ENCODE measurements at regions not wholly inside any gene's neighbourhood (a gene's known extent, or its start where the extent isn't known, plus 50 kb on each side); places are given as distances from the start of the nearest gene placed in this dataset.

- TF ChIP-seq CTCF (IDR thresholded peaks at IDR 0.05; ENCODE audit: borderline replicate concordance, insufficient read depth, low read depth, low read length) = no peak
Measured at GRCh38 chr10:131534836-131535235, 223.3 kb upstream of the TCERG1L start.

GRCh38 chr10:131536676-131537075, 225.2 kb upstream of the TCERG1L start:
- TF ChIP-seq CTCF (IDR thresholded peaks at IDR 0.05; ENCODE audit: borderline replicate concordance, insufficient read depth, low read depth, low read length) = no peak
- H3K4me3 ChIP-seq (ENCODE audit: low read depth, low read length) = no peak overlapping the region

More at GRCh38 chr10:131534836-131535235, 223.3 kb upstream of the TCERG1L start:
- H3K4me3 ChIP-seq (ENCODE audit: low read depth, low read length) = no peak overlapping the region

- no peak for TF ChIP-seq CTCF (IDR thresholded peaks at IDR 0.05; ENCODE audit: borderline replicate concordance, insufficient read depth, low read depth, low read length)
- no peak overlapping the region for H3K4me3 ChIP-seq (ENCODE audit: low read depth, low read length)
Measured at GRCh38 chr10:131537281-131537680, 225.8 kb upstream of the TCERG1L start.

- no peak overlapping the region for H3K4me3 ChIP-seq (ENCODE audit: low read depth, low read length)
- TF ChIP-seq CTCF (IDR thresholded peaks at IDR 0.05; ENCODE audit: borderline replicate concordance, insufficient read depth, low read depth, low read length) = no peak
Measured at GRCh38 chr10:131544495-131544894, 233.0 kb upstream of the TCERG1L start.

GRCh38 chr10:131546086-131546810, 234.7 kb upstream of the TCERG1L start:
- no peak for TF ChIP-seq CTCF (IDR thresholded peaks at IDR 0.05; ENCODE audit: borderline replicate concordance, insufficient read depth, low read depth, low read length)
- no peak overlapping the region for H3K4me3 ChIP-seq (ENCODE audit: low read depth, low read length)

GRCh38 chr10:131547129-131547799, 235.7 kb upstream of the TCERG1L start:
- no peak overlapping the region for H3K4me3 ChIP-seq (ENCODE audit: low read depth, low read length)
- no peak for TF ChIP-seq CTCF (IDR thresholded peaks at IDR 0.05; ENCODE audit: borderline replicate concordance, insufficient read depth, low read depth, low read length)

GRCh38 chr10:131548176-131548575, 236.7 kb upstream of the TCERG1L start:
- TF ChIP-seq CTCF (IDR thresholded peaks at IDR 0.05; ENCODE audit: borderline replicate concordance, insufficient read depth, low read depth, low read length) = no peak

More at GRCh38 chr10:131548176-131548575, 236.7 kb upstream of the TCERG1L start:
- H3K4me3 ChIP-seq (ENCODE audit: low read depth, low read length) = no peak overlapping the region
